Calu3 (cell line): ENCODE measurements at regions not wholly inside any gene's neighbourhood (a gene's known extent, or its start where the extent isn't known, plus 50 kb on each side); places are given as distances from the start of the nearest gene placed in this dataset.

Source experiments
- BruUV-seq: library from RNA; stranded (reverse); fragments of 400-500 nt; replicated peaks from 2 replicates; lab custom pipeline; 2021; lab: Mats Ljungman, UMichigan
- CTCF ChIA-PET: fragments of 300-600 bp; sonication (Branson Sonifier 250); formaldehyde crosslinking; loops from one replicate; lab custom pipeline; 2022; ENCODE audit warnings: antibody characterized with exemption; lab: Charles Lee
- DNase-seq: peaks from one replicate; pipeline ENCODE4 v3.0.0; 2022
- H3K27ac Mint-ChIP-seq: one replicate; pipeline ENCODE4 v1.8.0; 2022; ENCODE audit warnings: mixed read lengths; ENCODE audit not compliant: unreplicated experiment
- H3K27me3 Mint-ChIP-seq: one replicate; pipeline ENCODE4 v1.8.0; 2022; ENCODE audit warnings: mixed read lengths; ENCODE audit not compliant: unreplicated experiment
- H3K36me3 Mint-ChIP-seq: one replicate; pipeline ENCODE4 v1.8.0; 2022; ENCODE audit warnings: mild to moderate bottlenecking, moderate library complexity, mixed read lengths; ENCODE audit not compliant: insufficient read depth, unreplicated experiment
- H3K4me1 Mint-ChIP-seq: one replicate; pipeline ENCODE4 v1.8.0; 2022; ENCODE audit warnings: mild to moderate bottlenecking, low read depth, mixed read lengths; ENCODE audit not compliant: unreplicated experiment
- H3K4me3 Mint-ChIP-seq: one replicate; pipeline ENCODE4 v1.8.0; 2022; ENCODE audit warnings: mild to moderate bottlenecking, low read depth, moderate library complexity, mixed read lengths; ENCODE audit not compliant: unreplicated experiment
- H3K9me3 Mint-ChIP-seq: one replicate; pipeline ENCODE4 v1.8.0; 2022; ENCODE audit warnings: low read depth, mixed read lengths; ENCODE audit not compliant: unreplicated experiment
- intact Hi-C: fragments of 100-400 bp; cut with micrococcal nuclease; formaldehyde crosslinking; loops from one replicate; pipeline ENCODE4 v1.10.0; 2022; ENCODE audit not compliant: unreplicated experiment
- TF ChIP-seq, protein P1 (sequence below): fragments of 200-600 bp; IDR thresholded peaks from one replicate; pipeline ENCODE4 v1.8.0; 2022; ENCODE audit warnings: antibody characterized with exemption; ENCODE audit not compliant: unreplicated experiment

- TF ChIP-seq, protein P1, sequence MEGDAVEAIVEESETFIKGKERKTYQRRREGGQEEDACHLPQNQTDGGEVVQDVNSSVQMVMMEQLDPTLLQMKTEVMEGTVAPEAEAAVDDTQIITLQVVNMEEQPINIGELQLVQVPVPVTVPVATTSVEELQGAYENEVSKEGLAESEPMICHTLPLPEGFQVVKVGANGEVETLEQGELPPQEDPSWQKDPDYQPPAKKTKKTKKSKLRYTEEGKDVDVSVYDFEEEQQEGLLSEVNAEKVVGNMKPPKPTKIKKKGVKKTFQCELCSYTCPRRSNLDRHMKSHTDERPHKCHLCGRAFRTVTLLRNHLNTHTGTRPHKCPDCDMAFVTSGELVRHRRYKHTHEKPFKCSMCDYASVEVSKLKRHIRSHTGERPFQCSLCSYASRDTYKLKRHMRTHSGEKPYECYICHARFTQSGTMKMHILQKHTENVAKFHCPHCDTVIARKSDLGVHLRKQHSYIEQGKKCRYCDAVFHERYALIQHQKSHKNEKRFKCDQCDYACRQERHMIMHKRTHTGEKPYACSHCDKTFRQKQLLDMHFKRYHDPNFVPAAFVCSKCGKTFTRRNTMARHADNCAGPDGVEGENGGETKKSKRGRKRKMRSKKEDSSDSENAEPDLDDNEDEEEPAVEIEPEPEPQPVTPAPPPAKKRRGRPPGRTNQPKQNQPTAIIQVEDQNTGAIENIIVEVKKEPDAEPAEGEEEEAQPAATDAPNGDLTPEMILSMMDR: no peak
- intact Hi-C loops: no loop called here
- no TSS peak for BruUV-seq
- no peak overlapping the region for H3K4me3 Mint-ChIP-seq
- no peaks in the 10 kb centered on the region for H3K27me3 Mint-ChIP-seq
- CTCF ChIA-PET: no interaction called here
- no peaks in the 10 kb centered on the region for H3K36me3 Mint-ChIP-seq
- H3K4me1 Mint-ChIP-seq: no peaks in the 10 kb centered on the region
- H3K9me3 Mint-ChIP-seq: peaks cover 7% of the 10 kb centered on the region
- DNase-seq: no peak
- H3K27ac Mint-ChIP-seq: no peak overlapping the region
Measured at GRCh38 chr6:22621701-22622100, 52.3 kb downstream of the HDGFL1 start.

- no TSS peak for BruUV-seq
- no peaks in the 10 kb centered on the region for H3K27me3 Mint-ChIP-seq
- TF ChIP-seq, protein P1: no peak
- H3K4me3 Mint-ChIP-seq: no peak overlapping the region
- H3K9me3 Mint-ChIP-seq: peaks cover 7% of the 10 kb centered on the region
- intact Hi-C loops: no loop called here
- no peaks in the 10 kb centered on the region for H3K4me1 Mint-ChIP-seq
- no peak for DNase-seq
- CTCF ChIA-PET: no interaction called here
- H3K27ac Mint-ChIP-seq: no peak overlapping the region
- H3K36me3 Mint-ChIP-seq: no peaks in the 10 kb centered on the region
Measured at GRCh38 chr6:22622351-22622750, 53.0 kb downstream of the HDGFL1 start.

- peaks cover 7% of the 10 kb centered on the region for H3K9me3 Mint-ChIP-seq
- no peaks in the 10 kb centered on the region for H3K4me1 Mint-ChIP-seq
- no peaks in the 10 kb centered on the region for H3K27me3 Mint-ChIP-seq
- TF ChIP-seq, protein P1: no peak
- H3K27ac Mint-ChIP-seq: no peak overlapping the region
- DNase-seq: no peak
- H3K4me3 Mint-ChIP-seq: no peak overlapping the region
- CTCF ChIA-PET: interaction anchor here (0.7 kb wide), 1 partner anchor 1217 kb away, joined by 6 read pairs; no protein-coding TSS in a partner anchor
- BruUV-seq: no TSS peak
- intact Hi-C loops: no loop called here
- H3K36me3 Mint-ChIP-seq: no peaks in the 10 kb centered on the region
Measured at GRCh38 chr6:22622813-22623212, 53.4 kb downstream of the HDGFL1 start.

DNA sequence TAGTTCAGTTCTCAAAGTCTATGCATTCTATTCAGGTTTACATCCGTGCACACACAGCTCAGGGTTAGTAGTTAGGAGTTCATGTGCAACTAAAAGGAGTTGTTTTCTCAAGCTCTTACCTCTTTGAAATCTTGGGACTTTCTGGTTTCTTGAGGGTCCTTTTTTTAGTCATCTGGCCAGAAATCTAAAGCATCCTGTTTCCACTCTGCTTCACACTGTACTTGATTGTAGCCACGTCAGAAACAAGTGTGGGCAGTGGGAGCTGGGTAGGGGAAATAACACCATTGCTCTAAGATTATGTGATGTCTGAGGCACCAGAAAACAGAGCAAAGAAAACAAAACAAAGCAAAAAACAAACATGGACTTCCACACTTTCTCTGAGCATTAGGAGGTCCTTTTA lies 58.3 kb downstream of the HDGFL1 start:
- H3K9me3 Mint-ChIP-seq: peaks cover 3% of the 10 kb centered on the region
- no peak overlapping the region for H3K27ac Mint-ChIP-seq
- no TSS peak for BruUV-seq
- TF ChIP-seq, protein P1: no peak
- intact Hi-C loops: no loop called here
- CTCF ChIA-PET: interaction anchor here (0.7 kb wide), 1 partner anchor 1447 kb away, joined by 3 read pairs; no protein-coding TSS in a partner anchor
- no peaks in the 10 kb centered on the region for H3K27me3 Mint-ChIP-seq
- no peak for DNase-seq
- H3K36me3 Mint-ChIP-seq: no peaks in the 10 kb centered on the region
- no peak overlapping the region for H3K4me3 Mint-ChIP-seq
- H3K4me1 Mint-ChIP-seq: no peaks in the 10 kb centered on the region
